HG02885 (cell line): ENCODE measurements at regions not wholly inside any gene's neighbourhood (a gene's known extent, or its start where the extent isn't known, plus 50 kb on each side); places are given as distances from the start of the nearest gene placed in this dataset.
"Not testable (repeated sequence)": the region's sequence is repeated elsewhere in the genome, so short reads cannot be mapped to it uniquely, and the experiment has no call there.

Experiments
- ATAC-seq: cut with Tn5 transposase; IDR thresholded peaks from one replicate; pipeline ENCODE4 v1.9.1; 2021; ENCODE audit warnings: mild to moderate bottlenecking; ENCODE audit not compliant: unreplicated experiment, poor library complexity

DNA sequence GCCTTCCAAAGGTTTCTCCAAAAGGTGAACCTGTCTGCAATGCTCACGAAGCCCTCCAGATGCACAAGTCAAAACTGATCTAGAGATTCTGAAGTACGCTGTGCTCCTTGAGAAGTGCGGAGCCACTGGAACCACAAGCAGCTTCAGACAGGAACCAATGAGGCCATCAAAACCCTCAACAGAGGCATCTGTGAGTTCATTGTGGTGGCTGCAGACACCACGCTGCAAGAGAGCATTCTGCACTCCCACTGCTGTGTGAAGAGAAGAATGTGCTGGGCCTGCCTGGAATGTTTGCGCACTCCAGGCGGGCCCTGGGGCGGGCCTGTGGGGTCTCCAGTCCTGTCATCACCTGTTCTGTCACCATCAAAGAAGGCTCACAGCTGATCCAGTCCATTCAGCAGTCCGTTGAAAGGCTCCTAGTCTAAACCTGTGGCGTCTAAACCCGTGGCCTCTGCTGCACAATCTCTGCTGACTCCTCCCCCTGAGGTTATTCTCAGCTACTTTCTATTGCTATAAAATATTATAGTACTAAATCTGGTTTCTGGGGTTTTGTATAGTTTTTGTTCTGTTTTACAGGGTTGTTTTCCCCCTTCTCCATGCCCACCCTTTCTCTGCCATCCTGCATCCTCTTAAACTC, 111.6 kb downstream of the PPIAL4A start:
- ATAC-seq: not testable (repeated sequence)

- ATAC-seq: not testable (repeated sequence)
Measured at GRCh38 chr1:121003230-121003629, 113.7 kb downstream of the PPIAL4A start.

DNA sequence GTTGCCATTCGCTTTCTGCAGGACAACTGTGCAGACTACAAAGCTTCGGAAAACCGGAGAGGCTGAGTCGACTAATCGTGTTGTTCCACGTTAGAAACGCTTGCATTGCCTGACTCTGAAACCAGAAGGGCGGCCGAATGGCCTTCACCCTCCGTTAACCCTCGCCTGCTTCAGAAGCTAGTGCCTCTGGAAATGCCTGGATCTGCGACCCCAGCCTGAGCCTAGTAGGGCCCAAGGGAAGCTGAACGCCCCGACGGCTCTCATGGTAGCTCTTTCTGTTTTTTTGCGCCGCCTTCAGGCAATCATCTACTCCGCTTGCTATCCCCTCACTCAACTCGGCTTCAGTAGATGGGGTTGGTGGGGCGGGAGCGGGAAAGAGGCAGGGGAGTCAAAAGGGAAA, 117.3 kb downstream of the PPIAL4A start:
- ATAC-seq: not testable (repeated sequence)

GRCh38 chr1:121007755-121008154, 118.2 kb downstream of the PPIAL4A start:
- not testable (repeated sequence) for ATAC-seq

GRCh38 chr1:121008512-121009215, 119.1 kb downstream of the PPIAL4A start:
- not testable (repeated sequence) for ATAC-seq

DNA sequence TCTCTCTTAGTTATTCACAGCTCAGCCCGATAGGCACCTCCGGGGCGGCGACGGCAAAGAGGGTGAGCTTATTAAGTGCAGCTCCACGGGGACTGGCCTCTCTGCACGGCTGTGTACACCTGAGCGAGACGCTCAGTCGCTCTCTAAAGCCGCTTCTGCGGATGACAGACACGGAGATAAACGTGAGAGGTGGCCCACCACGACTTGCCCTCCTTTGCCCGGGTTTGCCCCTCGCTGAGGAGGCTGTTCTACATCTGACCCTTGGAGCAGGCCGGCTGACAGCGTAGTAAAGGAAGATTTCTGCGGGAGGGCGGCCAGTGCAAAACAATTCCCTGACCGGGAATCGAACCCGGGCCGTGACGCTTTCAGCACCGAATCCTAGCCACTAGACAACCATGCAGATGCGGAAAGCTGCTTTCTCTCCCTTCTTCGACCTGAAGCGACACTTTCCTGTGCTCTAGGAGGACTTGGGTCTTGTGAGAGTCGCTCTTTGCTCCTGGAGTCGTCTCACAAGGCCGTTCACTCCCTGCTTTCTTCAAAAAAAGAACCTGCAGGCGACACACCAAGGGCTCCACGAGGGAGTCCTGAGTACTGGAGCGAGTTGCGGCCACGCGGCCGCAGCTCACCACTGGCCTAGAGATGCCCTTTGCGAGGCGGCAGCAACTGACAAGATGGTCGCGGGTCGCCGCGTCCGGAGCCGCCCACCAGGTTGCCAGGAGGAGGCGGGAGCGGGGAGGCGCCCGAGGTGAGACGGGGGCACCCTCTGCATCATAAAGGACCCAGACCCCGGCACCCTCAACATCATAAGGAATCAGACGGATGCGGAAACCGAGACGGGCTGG, 119.9 kb downstream of the PPIAL4A start:
- ATAC-seq: not testable (repeated sequence)

GRCh38 chr1:121010141-121010540, 120.6 kb downstream of the PPIAL4A start:
- ATAC-seq: not testable (repeated sequence)

GRCh38 chr1:121013181-121013580, 123.6 kb downstream of the PPIAL4A start:
- ATAC-seq: not testable (repeated sequence)

GRCh38 chr1:121016182-121017028, 126.8 kb downstream of the PPIAL4A start:
- ATAC-seq: peak; percentile 84

DNA sequence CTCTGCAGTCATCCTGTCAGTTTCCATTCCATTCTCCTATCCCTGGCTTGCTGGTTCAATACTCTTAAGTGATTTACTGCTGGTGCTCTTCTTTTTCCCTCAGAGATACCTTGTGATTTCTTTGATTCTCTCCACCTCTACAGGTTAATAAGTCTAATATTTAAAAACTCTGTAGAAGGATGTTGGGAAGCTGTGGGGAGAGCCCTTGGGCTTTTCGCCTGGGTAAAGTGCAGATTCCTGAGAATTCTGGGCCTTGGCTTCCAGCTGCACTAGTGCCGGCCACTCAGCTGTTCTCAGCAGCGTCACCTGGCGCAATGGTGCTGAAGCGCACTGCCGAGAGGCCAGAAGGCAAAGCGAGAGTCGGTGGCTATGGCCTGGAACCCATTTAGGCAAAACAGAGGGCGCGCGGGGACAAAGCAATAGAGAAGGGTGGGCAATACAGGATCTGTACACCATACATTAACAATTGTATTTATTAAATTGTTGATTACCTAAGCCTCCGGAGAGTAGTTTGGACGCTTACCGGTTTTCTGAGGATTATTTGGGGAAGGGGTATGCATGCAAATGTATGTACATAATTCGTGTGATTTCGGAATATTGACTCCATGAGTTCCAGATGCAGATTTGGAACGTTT, 130.3 kb downstream of the PPIAL4A start:
- peak; percentile 63 for ATAC-seq

GRCh38 chr1:121020350-121021236, 131.0 kb downstream of the PPIAL4A start:
- not testable (repeated sequence) for ATAC-seq

DNA sequence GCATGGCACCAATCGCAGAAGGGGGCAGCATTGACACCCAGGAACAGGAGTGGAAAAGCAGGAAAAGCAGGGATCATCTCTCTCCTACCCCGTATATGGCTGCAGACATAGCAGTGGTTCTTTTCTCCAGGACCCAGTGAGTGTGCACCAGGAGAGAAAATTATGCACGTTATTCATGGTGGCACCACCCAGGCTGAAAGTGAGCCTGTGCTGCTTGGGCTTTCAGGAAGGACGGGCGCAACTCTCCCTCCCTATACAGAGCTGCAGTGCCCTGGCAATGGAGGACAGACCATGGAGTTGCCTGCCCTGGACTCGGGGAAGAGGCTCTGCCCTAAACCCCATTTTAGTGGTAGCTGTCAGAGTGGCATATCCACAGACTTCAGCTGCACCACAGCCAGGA, 132.1 kb downstream of the PPIAL4A start:
- not testable (repeated sequence) for ATAC-seq

GRCh38 chr1:121032878-121033494, 143.4 kb downstream of the PPIAL4A start:
- ATAC-seq: not testable (repeated sequence)

- ATAC-seq: not testable (repeated sequence)
Measured at GRCh38 chr1:121036792-121037191, 147.2 kb downstream of the PPIAL4A start.

DNA sequence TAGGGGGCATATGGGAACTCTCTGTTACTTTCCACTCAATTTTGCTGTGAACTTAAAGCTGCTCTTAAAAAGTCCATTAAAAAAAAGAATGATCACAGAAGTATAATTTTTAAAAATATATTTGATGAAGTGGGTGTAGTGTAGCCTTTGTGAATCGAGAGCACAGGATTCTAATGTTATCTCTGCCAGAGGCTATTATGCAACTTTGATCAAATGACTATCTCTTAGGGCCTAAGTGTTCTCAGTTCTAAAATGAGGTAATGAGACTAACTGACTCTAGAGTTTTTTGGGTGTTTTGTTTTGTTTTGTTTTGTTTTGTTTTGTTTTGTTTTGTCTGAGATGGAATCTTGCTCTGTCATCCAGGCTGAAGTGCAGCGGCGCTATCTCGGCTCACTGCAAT, 143.2 kb downstream of the FAM72B start:
- ATAC-seq: not testable (repeated sequence)

DNA sequence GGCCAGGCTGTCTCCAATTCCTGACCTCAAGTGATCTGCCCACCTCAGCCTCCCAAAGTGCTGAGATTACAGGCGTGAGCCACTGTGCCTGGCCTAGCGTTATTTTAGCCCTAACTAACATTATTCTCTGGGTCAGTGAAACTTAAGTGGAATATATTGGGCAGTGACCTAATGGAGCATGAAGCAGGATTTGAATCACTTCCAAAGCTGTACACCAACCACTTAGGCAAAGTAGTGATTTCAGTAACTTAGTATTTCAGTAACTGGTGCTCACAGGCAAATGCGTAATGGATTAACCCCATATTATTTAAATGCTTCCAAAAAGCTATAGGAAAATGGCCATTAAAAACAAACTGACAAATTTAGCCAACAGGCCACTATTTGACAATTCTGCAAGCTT, 142.6 kb downstream of the FAM72B start:
- not testable (repeated sequence) for ATAC-seq

DNA sequence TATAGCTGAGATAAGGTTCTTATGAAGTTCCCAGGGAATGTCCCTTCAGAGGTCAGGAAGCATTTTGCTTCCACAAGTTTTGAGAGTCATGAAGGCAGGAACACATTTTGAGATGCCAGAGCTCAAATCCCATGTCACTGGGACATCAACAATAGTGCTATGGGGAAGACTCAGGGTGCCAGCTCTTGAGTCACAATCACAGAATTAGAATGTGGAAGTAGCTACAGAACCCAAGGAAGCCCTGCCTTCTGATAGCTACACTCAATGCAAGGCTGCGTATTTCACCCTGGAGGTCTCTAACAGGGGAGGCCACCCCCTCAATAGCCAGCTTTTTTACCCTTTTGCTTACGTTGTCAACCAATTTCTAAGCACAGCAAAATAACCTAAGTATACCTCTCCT, 141.3 kb downstream of the FAM72B start:
- not testable (repeated sequence) for ATAC-seq

- peak; percentile 86 for ATAC-seq
Measured at GRCh38 chr1:121048293-121048752, 135.8 kb downstream of the FAM72B start.
